ENCODE measurements at regions not wholly inside any gene's neighbourhood (a gene's known extent, or its start where the extent isn't known, plus 50 kb on each side); places are given as distances from the start of the nearest gene placed in this dataset.

DNA sequence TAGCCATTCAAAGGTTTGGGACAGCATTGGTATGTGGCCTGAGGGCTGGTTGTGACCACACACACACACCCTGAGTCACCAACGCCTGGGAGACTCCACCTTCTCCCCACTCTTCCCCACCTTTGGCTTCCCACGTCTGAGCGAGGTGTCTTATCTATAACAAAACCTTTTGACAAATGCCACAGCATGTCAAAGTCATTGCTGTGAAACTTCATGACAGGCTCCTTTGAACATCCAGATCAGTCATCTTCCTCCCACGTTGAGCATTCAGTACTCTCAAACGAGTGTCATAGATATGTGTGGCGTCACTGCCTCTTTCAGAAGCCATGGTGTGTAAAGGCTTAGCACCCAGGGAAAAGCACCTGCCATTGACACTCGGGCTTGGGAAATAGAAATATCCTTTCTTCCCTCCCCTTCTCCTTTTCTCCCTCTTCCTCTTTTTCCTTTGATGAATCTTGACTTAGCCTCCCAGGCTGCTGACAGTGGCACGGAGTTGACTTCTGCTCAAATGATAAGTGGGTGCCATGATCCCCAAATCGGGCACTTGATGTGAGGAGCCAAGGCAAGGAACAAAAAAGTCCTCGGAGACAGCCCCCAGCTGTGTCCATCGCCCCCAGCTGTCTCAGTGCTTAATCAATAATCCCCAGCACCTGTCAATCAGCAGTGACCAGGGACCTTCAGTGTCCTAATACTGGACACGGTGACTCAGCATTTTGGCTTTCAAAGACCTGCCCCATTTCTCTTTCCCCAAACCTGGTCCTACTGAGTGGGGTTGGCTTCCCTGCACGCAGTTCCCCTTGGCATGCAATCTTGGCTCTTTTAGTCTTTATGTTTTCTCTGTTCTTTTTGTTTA is 114.8 kb downstream of the FGF18 start:
- Mint-ChIP-seq H3K4me3 (no peak overlapping the region), H3K27me3 (peaks cover 17 to 30% (median 20%) of the 10 kb centered on the region in 5 donors), H3K36me3 (no peaks in the 10 kb centered on the region), H3K27ac (no peak overlapping the region), H3K4me1 (no peaks in the 10 kb centered on the region), H3K9me3 (peaks cover 0 to 5% (median 0%) of the 10 kb centered on the region in 11 donors)
- no peaks in the 10 kb centered on the region for H3K9me3 ChIP-seq (ENCODE audit: control insufficient read depth in 2 of 3, low read length in 3 of 3)
- H3K27ac ChIP-seq (ENCODE audit: low read depth, low read length): no peak overlapping the region
- H3K4me3 ChIP-seq (ENCODE audit: low read length): no peak overlapping the region
- CTCF ChIA-PET: no interaction called here
- DNase-seq (no peak), ATAC-seq (no peak)
- intact Hi-C loops (cut with micrococcal nuclease): no loop called here
- H3K36me3 ChIP-seq (ENCODE audit: control insufficient read depth in 2 of 3, insufficient read depth in 3 of 3, low read length in 3 of 3): no peaks in the 10 kb centered on the region
- POLR2A ChIA-PET: no interaction called here
- H3K27me3 ChIP-seq (ENCODE audit: control insufficient read depth in 2 of 2, insufficient read depth in 2 of 2, low read length in 2 of 2): no peaks in the 10 kb centered on the region
- H3K4me1 ChIP-seq (ENCODE audit: control insufficient read depth in 2 of 2, insufficient read depth in 2 of 2, low read length in 2 of 2): no peaks in the 10 kb centered on the region

- no peaks in the 10 kb centered on the region for H3K27me3 ChIP-seq (ENCODE audit: control insufficient read depth in 2 of 2, insufficient read depth in 2 of 2, low read length in 2 of 2)
- H3K9me3 ChIP-seq (ENCODE audit: control insufficient read depth in 2 of 3, low read length in 3 of 3): no peaks in the 10 kb centered on the region
- intact Hi-C loops (cut with micrococcal nuclease): no loop called here
- H3K36me3 ChIP-seq (ENCODE audit: control insufficient read depth in 2 of 3, insufficient read depth in 3 of 3, low read length in 3 of 3): no peaks in the 10 kb centered on the region
- ChIA-PET CTCF (no interaction called here), POLR2A (no interaction called here)
- DNase-seq (no peak), ATAC-seq (no peak)
- Mint-ChIP-seq H3K36me3 (no peaks in the 10 kb centered on the region), H3K27ac (no peak overlapping the region), H3K27me3 (peaks cover 20 to 32% (median 25%) of the 10 kb centered on the region in 5 donors), H3K4me3 (no peak overlapping the region), H3K9me3 (peaks cover 0 to 5% (median 0%) of the 10 kb centered on the region in 11 donors), H3K4me1 (no peaks in the 10 kb centered on the region)
- no peak overlapping the region for H3K4me3 ChIP-seq (ENCODE audit: low read length)
- H3K27ac ChIP-seq (ENCODE audit: low read depth, low read length): no peak overlapping the region
- H3K4me1 ChIP-seq (ENCODE audit: control insufficient read depth in 2 of 2, insufficient read depth in 2 of 2, low read length in 2 of 2): no peaks in the 10 kb centered on the region
These were observed 115.7 kb downstream of the FGF18 start for GRCh38 chr5:171535162-171535561.

GRCh38 chr5:171537070-171537849 is 117.8 kb downstream of the FGF18 start:
- no peaks in the 10 kb centered on the region for H3K36me3 Mint-ChIP-seq
- H3K27ac Mint-ChIP-seq: no peak overlapping the region
- H3K27me3 Mint-ChIP-seq: peaks cover 11 to 41% (median 40%) of the 10 kb centered on the region in 5 donors

DNA sequence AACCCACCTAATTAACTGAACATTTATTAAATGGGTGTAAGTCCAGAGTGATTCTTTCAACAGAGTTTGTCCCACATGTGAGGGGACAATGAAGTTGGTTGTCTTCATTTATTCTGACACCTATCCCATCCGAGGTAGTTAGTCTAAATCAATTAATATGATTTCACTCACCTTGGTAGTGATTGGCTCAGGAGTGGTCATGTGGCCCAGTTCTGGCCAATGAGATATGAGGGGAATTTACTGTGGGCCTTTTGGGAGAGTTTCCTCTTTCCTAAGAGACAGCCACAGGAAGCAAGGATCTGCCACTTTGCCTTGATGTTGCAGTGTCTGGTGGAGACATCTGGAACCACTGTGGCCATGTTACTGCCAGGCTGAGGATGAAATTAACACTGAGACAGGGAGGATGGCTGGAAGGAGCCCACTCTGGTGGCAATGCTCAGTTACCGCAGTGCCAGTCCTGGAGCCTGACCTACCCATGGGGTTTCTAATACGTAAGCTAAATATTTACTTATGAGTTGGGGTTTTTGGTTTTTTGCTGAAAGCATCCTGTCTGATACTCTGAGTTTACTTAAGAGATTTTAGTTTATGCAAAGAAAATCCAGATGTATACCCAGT is 118.6 kb downstream of the FGF18 start:
- no peaks in the 10 kb centered on the region for H3K36me3 Mint-ChIP-seq
- Histone ChIP-seq H3K4me3 (ENCODE audit: low read length) (no peak overlapping the region), H3K27me3 (ENCODE audit: control insufficient read depth in 2 of 2, insufficient read depth in 2 of 2, low read length in 2 of 2) (no peaks in the 10 kb centered on the region), H3K4me1 (ENCODE audit: control insufficient read depth in 2 of 2, insufficient read depth in 2 of 2, low read length in 2 of 2) (no peaks in the 10 kb centered on the region), H3K36me3 (ENCODE audit: control insufficient read depth in 2 of 3, insufficient read depth in 3 of 3, low read length in 3 of 3) (no peaks in the 10 kb centered on the region), H3K27ac (ENCODE audit: low read depth, low read length) (no peak overlapping the region), H3K9me3 (ENCODE audit: control insufficient read depth in 2 of 3, low read length in 3 of 3) (no peaks in the 10 kb centered on the region)
- ATAC-seq (no peak), DNase-seq (no peak)
- H3K27me3 Mint-ChIP-seq: peaks cover 8 to 45% (median 38%) of the 10 kb centered on the region in 5 donors
- no peak overlapping the region for H3K27ac Mint-ChIP-seq
- intact Hi-C loops (cut with micrococcal nuclease): no loop called here
- peaks cover 0 to 5% (median 0%) of the 10 kb centered on the region in 7 donors for H3K4me1 Mint-ChIP-seq
- H3K4me3 Mint-ChIP-seq: no peak overlapping the region
- H3K9me3 Mint-ChIP-seq: peaks cover 0 to 5% (median 0%) of the 10 kb centered on the region in 11 donors
- ChIA-PET CTCF (no interaction called here), POLR2A (no interaction called here)

More at GRCh38 chr5:171537070-171537849, 117.8 kb downstream of the FGF18 start:
- H3K4me3 Mint-ChIP-seq: no peak overlapping the region
- CTCF ChIA-PET: no interaction called here
- POLR2A ChIA-PET: no interaction called here
- H3K27me3 ChIP-seq (ENCODE audit: control insufficient read depth in 2 of 2, insufficient read depth in 2 of 2, low read length in 2 of 2): no peaks in the 10 kb centered on the region
- H3K36me3 ChIP-seq (ENCODE audit: control insufficient read depth in 2 of 3, insufficient read depth in 3 of 3, low read length in 3 of 3): no peaks in the 10 kb centered on the region
- no peak for DNase-seq
- H3K9me3 ChIP-seq (ENCODE audit: control insufficient read depth in 2 of 3, low read length in 3 of 3): no peaks in the 10 kb centered on the region
- no peak for ATAC-seq
- no peak overlapping the region for H3K27ac ChIP-seq (ENCODE audit: low read depth, low read length)
- H3K4me3 ChIP-seq (ENCODE audit: low read length): no peak overlapping the region
- H3K9me3 Mint-ChIP-seq: peaks cover 0 to 5% (median 0%) of the 10 kb centered on the region in 11 donors
- H3K4me1 Mint-ChIP-seq: peaks cover 0 to 5% (median 0%) of the 10 kb centered on the region in 7 donors
- intact Hi-C loops (cut with micrococcal nuclease): no loop called here
- no peaks in the 10 kb centered on the region for H3K4me1 ChIP-seq (ENCODE audit: control insufficient read depth in 2 of 2, insufficient read depth in 2 of 2, low read length in 2 of 2)

DNA sequence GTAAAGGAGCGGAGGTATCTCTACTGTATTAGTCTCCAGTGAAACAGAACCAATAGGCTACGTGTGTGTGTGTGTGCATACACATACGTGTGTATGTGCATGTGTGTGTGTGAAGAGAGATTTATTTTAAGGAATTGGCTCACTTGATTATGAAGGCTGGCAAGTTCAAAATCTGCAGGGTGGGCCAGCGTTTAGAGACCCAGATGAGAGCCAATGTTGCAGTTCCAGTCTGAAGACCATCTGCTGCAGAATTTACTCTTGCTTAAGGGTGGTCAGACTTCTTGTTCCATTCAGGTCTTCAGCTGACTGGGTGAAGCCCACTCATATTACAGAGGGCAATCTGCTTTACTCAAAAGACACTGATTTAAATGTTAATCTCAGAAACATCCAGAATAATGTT is 119.2 kb downstream of the FGF18 start:
- Mint-ChIP-seq H3K4me3 (no peak overlapping the region), H3K4me1 (peaks cover 0 to 5% (median 0%) of the 10 kb centered on the region in 7 donors)
- intact Hi-C loops (cut with micrococcal nuclease): no loop called here

GRCh38 chr5:171540865-171541264 is 121.4 kb downstream of the FGF18 start:
- Mint-ChIP-seq H3K4me3 (no peak overlapping the region), H3K9me3 (peaks cover 0 to 2% (median 0%) of the 10 kb centered on the region in 11 donors), H3K4me1 (peaks cover 0 to 5% (median 0%) of the 10 kb centered on the region in 7 donors), H3K36me3 (no peaks in the 10 kb centered on the region), H3K27me3 (peaks cover 2 to 51% (median 28%) of the 10 kb centered on the region in 5 donors), H3K27ac (no peak overlapping the region)
- Histone ChIP-seq H3K4me3 (ENCODE audit: low read length) (no peak overlapping the region), H3K9me3 (ENCODE audit: control insufficient read depth in 2 of 3, low read length in 3 of 3) (no peaks in the 10 kb centered on the region), H3K36me3 (ENCODE audit: control insufficient read depth in 2 of 3, insufficient read depth in 3 of 3, low read length in 3 of 3) (no peaks in the 10 kb centered on the region), H3K4me1 (ENCODE audit: control insufficient read depth in 2 of 2, insufficient read depth in 2 of 2, low read length in 2 of 2) (no peaks in the 10 kb centered on the region), H3K27me3 (ENCODE audit: control insufficient read depth in 2 of 2, insufficient read depth in 2 of 2, low read length in 2 of 2) (no peaks in the 10 kb centered on the region), H3K27ac (ENCODE audit: low read depth, low read length) (no peak overlapping the region)
- POLR2A ChIA-PET: no interaction called here
- no peak for DNase-seq
- intact Hi-C loops (cut with micrococcal nuclease): no loop called here
- no peak for ATAC-seq
- CTCF ChIA-PET: no interaction called here

More for the DNA sequence above, 119.2 kb downstream of the FGF18 start:
- H3K27ac Mint-ChIP-seq: no peak overlapping the region
- DNase-seq (no peak), ATAC-seq (no peak)
- H3K36me3 ChIP-seq (ENCODE audit: control insufficient read depth in 2 of 3, insufficient read depth in 3 of 3, low read length in 3 of 3): no peaks in the 10 kb centered on the region
- no peaks in the 10 kb centered on the region for H3K9me3 ChIP-seq (ENCODE audit: control insufficient read depth in 2 of 3, low read length in 3 of 3)
- H3K4me1 ChIP-seq (ENCODE audit: control insufficient read depth in 2 of 2, insufficient read depth in 2 of 2, low read length in 2 of 2): no peaks in the 10 kb centered on the region
- H3K36me3 Mint-ChIP-seq: no peaks in the 10 kb centered on the region
- no peaks in the 10 kb centered on the region for H3K27me3 ChIP-seq (ENCODE audit: control insufficient read depth in 2 of 2, insufficient read depth in 2 of 2, low read length in 2 of 2)
- H3K9me3 Mint-ChIP-seq: peaks cover 0 to 5% (median 0%) of the 10 kb centered on the region in 11 donors
- ChIA-PET CTCF (no interaction called here), POLR2A (no interaction called here)
- peaks cover 5 to 52% (median 40%) of the 10 kb centered on the region in 5 donors for H3K27me3 Mint-ChIP-seq
- H3K27ac ChIP-seq (ENCODE audit: low read depth, low read length): no peak overlapping the region
- no peak overlapping the region for H3K4me3 ChIP-seq (ENCODE audit: low read length)
